ENCODE measurements at regions not wholly inside any gene's neighbourhood (a gene's known extent, or its start where the extent isn't known, plus 50 kb on each side); places are given as distances from the start of the nearest gene placed in this dataset.

DNA sequence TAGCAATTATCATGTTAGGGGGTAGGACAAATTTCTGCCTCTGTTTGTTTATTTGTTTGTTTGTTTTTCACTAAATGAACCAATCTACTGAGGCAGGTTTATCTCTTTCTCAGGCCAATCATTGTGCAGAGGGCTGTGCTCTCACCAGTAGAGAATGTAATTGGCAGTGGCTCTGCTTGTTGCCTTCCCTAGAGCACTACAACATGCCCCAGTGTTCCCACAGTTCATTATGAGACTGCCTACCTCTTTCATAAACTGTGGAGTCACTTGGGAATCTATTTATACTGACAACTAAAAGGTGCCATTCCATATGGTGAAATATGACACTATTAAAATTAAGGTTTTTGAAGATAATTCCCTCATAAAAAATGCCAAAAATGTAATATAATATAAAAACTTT is 196.3 kb upstream of the ALCAM start:
- no peak for TF ChIP-seq SIN3A (IDR thresholded peaks at IDR 0.05; ENCODE audit: borderline replicate concordance, insufficient read depth, low read depth, low read length)
- TF ChIP-seq POLR2AphosphoS5 (IDR thresholded peaks at IDR 0.05; ENCODE audit: low read depth, low read length) = no peak
- TF ChIP-seq, protein P1, sequence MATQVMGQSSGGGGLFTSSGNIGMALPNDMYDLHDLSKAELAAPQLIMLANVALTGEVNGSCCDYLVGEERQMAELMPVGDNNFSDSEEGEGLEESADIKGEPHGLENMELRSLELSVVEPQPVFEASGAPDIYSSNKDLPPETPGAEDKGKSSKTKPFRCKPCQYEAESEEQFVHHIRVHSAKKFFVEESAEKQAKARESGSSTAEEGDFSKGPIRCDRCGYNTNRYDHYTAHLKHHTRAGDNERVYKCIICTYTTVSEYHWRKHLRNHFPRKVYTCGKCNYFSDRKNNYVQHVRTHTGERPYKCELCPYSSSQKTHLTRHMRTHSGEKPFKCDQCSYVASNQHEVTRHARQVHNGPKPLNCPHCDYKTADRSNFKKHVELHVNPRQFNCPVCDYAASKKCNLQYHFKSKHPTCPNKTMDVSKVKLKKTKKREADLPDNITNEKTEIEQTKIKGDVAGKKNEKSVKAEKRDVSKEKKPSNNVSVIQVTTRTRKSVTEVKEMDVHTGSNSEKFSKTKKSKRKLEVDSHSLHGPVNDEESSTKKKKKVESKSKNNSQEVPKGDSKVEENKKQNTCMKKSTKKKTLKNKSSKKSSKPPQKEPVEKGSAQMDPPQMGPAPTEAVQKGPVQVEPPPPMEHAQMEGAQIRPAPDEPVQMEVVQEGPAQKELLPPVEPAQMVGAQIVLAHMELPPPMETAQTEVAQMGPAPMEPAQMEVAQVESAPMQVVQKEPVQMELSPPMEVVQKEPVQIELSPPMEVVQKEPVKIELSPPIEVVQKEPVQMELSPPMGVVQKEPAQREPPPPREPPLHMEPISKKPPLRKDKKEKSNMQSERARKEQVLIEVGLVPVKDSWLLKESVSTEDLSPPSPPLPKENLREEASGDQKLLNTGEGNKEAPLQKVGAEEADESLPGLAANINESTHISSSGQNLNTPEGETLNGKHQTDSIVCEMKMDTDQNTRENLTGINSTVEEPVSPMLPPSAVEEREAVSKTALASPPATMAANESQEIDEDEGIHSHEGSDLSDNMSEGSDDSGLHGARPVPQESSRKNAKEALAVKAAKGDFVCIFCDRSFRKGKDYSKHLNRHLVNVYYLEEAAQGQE (IDR thresholded peaks at IDR 0.05; ENCODE audit: insufficient read depth in 1 of 2, low read depth in 2 of 2, low read length in 1 of 2) = no peak
- no peak for TF ChIP-seq TCF7L2 (IDR thresholded peaks at IDR 0.05; ENCODE audit: low read depth, low read length)
- TF ChIP-seq, protein P2, sequence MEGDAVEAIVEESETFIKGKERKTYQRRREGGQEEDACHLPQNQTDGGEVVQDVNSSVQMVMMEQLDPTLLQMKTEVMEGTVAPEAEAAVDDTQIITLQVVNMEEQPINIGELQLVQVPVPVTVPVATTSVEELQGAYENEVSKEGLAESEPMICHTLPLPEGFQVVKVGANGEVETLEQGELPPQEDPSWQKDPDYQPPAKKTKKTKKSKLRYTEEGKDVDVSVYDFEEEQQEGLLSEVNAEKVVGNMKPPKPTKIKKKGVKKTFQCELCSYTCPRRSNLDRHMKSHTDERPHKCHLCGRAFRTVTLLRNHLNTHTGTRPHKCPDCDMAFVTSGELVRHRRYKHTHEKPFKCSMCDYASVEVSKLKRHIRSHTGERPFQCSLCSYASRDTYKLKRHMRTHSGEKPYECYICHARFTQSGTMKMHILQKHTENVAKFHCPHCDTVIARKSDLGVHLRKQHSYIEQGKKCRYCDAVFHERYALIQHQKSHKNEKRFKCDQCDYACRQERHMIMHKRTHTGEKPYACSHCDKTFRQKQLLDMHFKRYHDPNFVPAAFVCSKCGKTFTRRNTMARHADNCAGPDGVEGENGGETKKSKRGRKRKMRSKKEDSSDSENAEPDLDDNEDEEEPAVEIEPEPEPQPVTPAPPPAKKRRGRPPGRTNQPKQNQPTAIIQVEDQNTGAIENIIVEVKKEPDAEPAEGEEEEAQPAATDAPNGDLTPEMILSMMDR (IDR thresholded peaks at IDR 0.05) = no peak
- ChIA-PET CTCF (no interaction called here), POLR2A (no interaction called here)
- H3K4me1 ChIP-seq (ENCODE audit: control insufficient read depth, insufficient read depth, low read length) = no peaks in the 10 kb centered on the region
- no peak overlapping the region for H3K4me3 ChIP-seq (ENCODE audit: low read depth in 2 of 2, low read length in 2 of 2)
- no peaks in the 10 kb centered on the region for H3K27me3 ChIP-seq (ENCODE audit: control insufficient read depth, insufficient read depth, low read length)
- in situ Hi-C loops (cut with HindIII; ENCODE audit: low pct_unique_long_range_greater_than_20kb, low sequenced_read_pairs) = no loop called here
- intact Hi-C loops (cut with micrococcal nuclease; ENCODE audit: unreplicated experiment) = no loop called here
- DNase-seq (ENCODE audit: low read depth, low spot score) (no peak), ATAC-seq (no peak)
- no peak overlapping the region for H3K27ac ChIP-seq (ENCODE audit: low read length)
- no peaks in the 10 kb centered on the region for H3K36me3 ChIP-seq (ENCODE audit: control insufficient read depth, insufficient read depth, low read length)
- no TSS peak for BruUV-seq (replicated peaks)
- 0 out of 2 replicates have a peak, but pooled peaks cover 2% of the 10 kb centered on the region for H3K9me3 ChIP-seq (ENCODE audit: control insufficient read depth, insufficient read depth, low read depth, low read length)

DNA sequence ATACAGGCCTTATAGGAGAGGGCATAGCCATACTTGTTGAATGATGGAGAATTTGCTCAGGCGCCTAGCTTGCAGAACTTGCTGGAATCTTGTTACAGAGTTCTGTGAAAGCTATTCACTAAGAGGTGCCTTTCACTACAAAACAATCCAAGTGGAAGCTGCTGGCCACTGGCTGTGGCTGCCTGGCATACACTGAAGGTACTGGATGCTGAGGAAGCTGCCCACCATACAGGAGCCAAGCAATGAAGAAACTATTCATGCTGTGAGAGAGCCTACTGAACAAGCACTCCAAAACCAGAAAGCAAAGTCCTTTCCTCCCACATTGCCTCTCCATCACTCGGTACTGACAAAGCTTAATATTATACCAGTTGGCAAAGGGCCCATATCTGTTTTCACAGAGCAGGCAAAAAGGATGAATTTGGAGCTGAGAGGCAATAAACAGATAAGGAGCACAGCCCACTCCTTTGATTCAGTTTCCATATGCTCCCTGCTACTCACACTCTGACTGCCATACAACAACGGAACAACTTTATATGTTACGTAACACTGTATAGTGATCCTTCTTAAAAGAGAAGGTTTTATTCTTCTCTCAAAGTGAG is 192.6 kb upstream of the ALCAM start:
- no peak for TF ChIP-seq SIN3A (IDR thresholded peaks at IDR 0.05; ENCODE audit: borderline replicate concordance, insufficient read depth, low read depth, low read length)
- no peak for TF ChIP-seq POLR2AphosphoS5 (IDR thresholded peaks at IDR 0.05; ENCODE audit: low read depth, low read length)
- TF ChIP-seq, protein P1 (IDR thresholded peaks at IDR 0.05; ENCODE audit: insufficient read depth in 1 of 2, low read depth in 2 of 2, low read length in 1 of 2) = no peak
- POLR2A ChIA-PET = no interaction called here
- H3K27ac ChIP-seq (ENCODE audit: low read length) = no peak overlapping the region
- intact Hi-C loops (cut with micrococcal nuclease; ENCODE audit: unreplicated experiment) (no loop called here), in situ Hi-C loops (cut with HindIII; ENCODE audit: low pct_unique_long_range_greater_than_20kb, low sequenced_read_pairs) (no loop called here)
- no peaks in the 10 kb centered on the region for H3K4me1 ChIP-seq (ENCODE audit: control insufficient read depth, insufficient read depth, low read length)
- ATAC-seq = no peak
- H3K27me3 ChIP-seq (ENCODE audit: control insufficient read depth, insufficient read depth, low read length) = no peaks in the 10 kb centered on the region
- no peak overlapping the region for H3K4me3 ChIP-seq (ENCODE audit: low read depth in 2 of 2, low read length in 2 of 2)
- BruUV-seq (replicated peaks) = no TSS peak
- CTCF ChIA-PET = no interaction called here
- H3K36me3 ChIP-seq (ENCODE audit: control insufficient read depth, insufficient read depth, low read length) = no peaks in the 10 kb centered on the region
- DNase-seq (ENCODE audit: low read depth, low spot score) = no peak
- H3K9me3 ChIP-seq (ENCODE audit: control insufficient read depth, insufficient read depth, low read depth, low read length) = no peaks in the 10 kb centered on the region
